ENCODE measurements at regions not wholly inside any gene's neighbourhood (a gene's known extent, or its start where the extent isn't known, plus 50 kb on each side); places are given as distances from the start of the nearest gene placed in this dataset.
A peak's percentile ranks its signal among the peaks of the same experiment; 100 is the strongest.

- Histone ChIP-seq H3K4me2 (replicated peaks; ENCODE audit: extremely low read depth, low read length, poor library complexity, severe bottlenecking) (no peak overlapping the region), H4K20me1 (ENCODE audit: insufficient read depth, low read length) (no peaks in the 10 kb centered on the region), H3K27ac (ENCODE audit: low read depth in 1 of 2, low read length in 2 of 2) (no peak overlapping the region), H2AFZ (ENCODE audit: insufficient read depth, low read depth, low read length, poor library complexity, severe bottlenecking) (no peak overlapping the region), H3K36me3 (replicated peaks in 1 of 2; ENCODE audit: control insufficient read depth in 1 of 2, insufficient read depth in 2 of 2, low read length in 2 of 2) (no peaks in the 10 kb centered on the region), H3K4me3 (replicated peaks in 1 of 3; ENCODE audit: low read depth in 2 of 3, low read length in 3 of 3) (no peak overlapping the region), H3K9ac (ENCODE audit: insufficient read depth, low read length, poor library complexity, severe bottlenecking) (no peak overlapping the region), H3K79me2 (ENCODE audit: insufficient read depth, low read length) (no peaks in the 10 kb centered on the region), H3K4me1 (ENCODE audit: control insufficient read depth in 1 of 2, insufficient read depth in 2 of 2, low read length in 2 of 2) (no peaks in the 10 kb centered on the region), H3K9me3 (replicated peaks in 1 of 2; ENCODE audit: control insufficient read depth in 1 of 2, insufficient read depth in 1 of 2, low read length in 2 of 2) (no peaks in the 10 kb centered on the region), H3K27me3 (ENCODE audit: control insufficient read depth in 2 of 2, insufficient read depth in 2 of 2, low read length in 2 of 2) (peaks cover 0 to 2% of the 10 kb centered on the region in 2 donors)
- TF ChIP-seq, protein P1, sequence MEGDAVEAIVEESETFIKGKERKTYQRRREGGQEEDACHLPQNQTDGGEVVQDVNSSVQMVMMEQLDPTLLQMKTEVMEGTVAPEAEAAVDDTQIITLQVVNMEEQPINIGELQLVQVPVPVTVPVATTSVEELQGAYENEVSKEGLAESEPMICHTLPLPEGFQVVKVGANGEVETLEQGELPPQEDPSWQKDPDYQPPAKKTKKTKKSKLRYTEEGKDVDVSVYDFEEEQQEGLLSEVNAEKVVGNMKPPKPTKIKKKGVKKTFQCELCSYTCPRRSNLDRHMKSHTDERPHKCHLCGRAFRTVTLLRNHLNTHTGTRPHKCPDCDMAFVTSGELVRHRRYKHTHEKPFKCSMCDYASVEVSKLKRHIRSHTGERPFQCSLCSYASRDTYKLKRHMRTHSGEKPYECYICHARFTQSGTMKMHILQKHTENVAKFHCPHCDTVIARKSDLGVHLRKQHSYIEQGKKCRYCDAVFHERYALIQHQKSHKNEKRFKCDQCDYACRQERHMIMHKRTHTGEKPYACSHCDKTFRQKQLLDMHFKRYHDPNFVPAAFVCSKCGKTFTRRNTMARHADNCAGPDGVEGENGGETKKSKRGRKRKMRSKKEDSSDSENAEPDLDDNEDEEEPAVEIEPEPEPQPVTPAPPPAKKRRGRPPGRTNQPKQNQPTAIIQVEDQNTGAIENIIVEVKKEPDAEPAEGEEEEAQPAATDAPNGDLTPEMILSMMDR (IDR thresholded peaks at IDR 0.05), result no peak
- Mint-ChIP-seq H3K4me3 (no peak overlapping the region), H3K27me3 (ENCODE audit: low read depth in 3 of 3) (peaks cover 0 to 9% (median 2%) of the 10 kb centered on the region in 3 donors), H3K27ac (no peak overlapping the region), H3K4me1 (no peaks in the 10 kb centered on the region), H3K36me3 (no peaks in the 10 kb centered on the region), H3K9me3 (peaks cover 0 to under 1% (median 0%) of the 10 kb centered on the region in 7 donors)
- DNase-seq, result no peak
- intact Hi-C loops (cut with micrococcal nuclease), result no loop called here
- WGBS (ENCODE audit: insufficient coverage), result no CpG with 5 or more reads among the region's 2 CpGs
These were observed 194.2 kb downstream of the HIPK3 start for GRCh38 chr11:33451364-33451763.

- Mint-ChIP-seq H3K4me1 (no peaks in the 10 kb centered on the region), H3K4me3 (no peak overlapping the region), H3K27me3 (ENCODE audit: low read depth in 3 of 3) (peaks cover under 1 to 11% (median 4%) of the 10 kb centered on the region in 3 donors), H3K27ac (peak overlapping the region in 1 of 7 donors; percentile 14), H3K9me3 (peaks cover 0 to 4% (median 0%) of the 10 kb centered on the region in 7 donors), H3K36me3 (no peaks in the 10 kb centered on the region)
- H3K4me3 ChIP-seq (replicated peaks in 1 of 3; ENCODE audit: low read depth in 2 of 3, low read length in 3 of 3), result no peak overlapping the region
- H3K4me1 ChIP-seq (ENCODE audit: control insufficient read depth in 1 of 2, insufficient read depth in 2 of 2, low read length in 2 of 2), result no peaks in the 10 kb centered on the region
- TF ChIP-seq, protein P1 (IDR thresholded peaks at IDR 0.05), result no peak
- H3K27ac ChIP-seq (ENCODE audit: low read depth in 1 of 2, low read length in 2 of 2), result no peak overlapping the region
- H2AFZ ChIP-seq (ENCODE audit: insufficient read depth, low read depth, low read length, poor library complexity, severe bottlenecking), result no peak overlapping the region
- H3K4me2 ChIP-seq (replicated peaks; ENCODE audit: extremely low read depth, low read length, poor library complexity, severe bottlenecking), result no peak overlapping the region
- H3K9me3 ChIP-seq (replicated peaks in 1 of 2; ENCODE audit: control insufficient read depth in 1 of 2, insufficient read depth in 1 of 2, low read length in 2 of 2), result no peaks in the 10 kb centered on the region
- H3K9ac ChIP-seq (ENCODE audit: insufficient read depth, low read length, poor library complexity, severe bottlenecking), result no peak overlapping the region
- H3K36me3 ChIP-seq (replicated peaks in 1 of 2; ENCODE audit: control insufficient read depth in 1 of 2, insufficient read depth in 2 of 2, low read length in 2 of 2), result no peaks in the 10 kb centered on the region
- no peaks in the 10 kb centered on the region for H4K20me1 ChIP-seq (ENCODE audit: insufficient read depth, low read length)
- intact Hi-C loops (cut with micrococcal nuclease), result no loop called here
- DNase-seq, result no peak
- no peaks in the 10 kb centered on the region for H3K79me2 ChIP-seq (ENCODE audit: insufficient read depth, low read length)
- WGBS (ENCODE audit: insufficient coverage), result no CpG with 5 or more reads among the region's 3 CpGs
- H3K27me3 ChIP-seq (ENCODE audit: control insufficient read depth in 2 of 2, insufficient read depth in 2 of 2, low read length in 2 of 2), result peaks cover 0 to 2% of the 10 kb centered on the region in 2 donors
These were observed 192.6 kb downstream of the HIPK3 start for GRCh38 chr11:33449798-33450197.
